ENCODE measurements at regions not wholly inside any gene's neighbourhood (a gene's known extent, or its start where the extent isn't known, plus 50 kb on each side); places are given as distances from the start of the nearest gene placed in this dataset.

- TF ChIP-seq CTCF (IDR thresholded peaks at IDR 0.05) (no peak), ZFX (IDR thresholded peaks at IDR 0.05; ENCODE audit: borderline replicate concordance) (no peak)
Observed at GRCh38 chr15:87135109-87135508, 1055.4 kb downstream of the AGBL1 start.

All from 22Rv1 (cell line).